ENCODE measurements at regions not wholly inside any gene's neighbourhood (a gene's known extent, or its start where the extent isn't known, plus 50 kb on each side); places are given as distances from the start of the nearest gene placed in this dataset.

DNA sequence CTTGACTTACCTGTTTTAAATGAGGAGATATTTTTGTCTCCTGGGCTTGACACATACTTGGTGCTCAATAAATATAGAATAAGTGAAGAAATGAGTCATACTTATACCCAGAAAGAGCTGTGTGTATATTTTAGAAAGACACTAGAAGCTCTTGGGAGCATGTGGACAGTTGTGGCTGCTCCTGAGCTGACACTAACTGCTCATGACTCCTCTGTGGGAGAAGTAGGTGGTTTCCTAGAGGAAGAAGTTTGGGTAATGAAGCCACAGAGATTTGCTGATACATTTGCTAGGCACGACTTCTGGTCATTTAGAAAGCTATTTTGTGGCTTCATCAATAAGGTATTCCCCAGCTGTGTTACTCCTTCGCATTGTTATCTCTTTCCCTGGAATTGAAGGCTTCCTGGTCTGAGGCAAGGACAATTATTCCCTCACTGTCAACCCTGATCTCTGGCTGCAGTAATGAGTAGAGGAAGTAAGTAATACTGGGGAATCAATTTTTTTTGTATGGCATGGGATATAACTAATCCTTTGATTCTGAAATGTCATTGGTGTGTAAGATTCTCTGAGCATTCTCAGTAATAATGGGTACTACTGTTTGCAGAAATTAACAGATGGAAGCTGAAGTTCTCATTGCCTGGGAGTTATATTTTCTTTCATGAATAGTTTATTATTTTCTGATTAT is 79.6 kb upstream of the DCBLD2 start:
- DNase-seq = peak; percentile 21

DNA sequence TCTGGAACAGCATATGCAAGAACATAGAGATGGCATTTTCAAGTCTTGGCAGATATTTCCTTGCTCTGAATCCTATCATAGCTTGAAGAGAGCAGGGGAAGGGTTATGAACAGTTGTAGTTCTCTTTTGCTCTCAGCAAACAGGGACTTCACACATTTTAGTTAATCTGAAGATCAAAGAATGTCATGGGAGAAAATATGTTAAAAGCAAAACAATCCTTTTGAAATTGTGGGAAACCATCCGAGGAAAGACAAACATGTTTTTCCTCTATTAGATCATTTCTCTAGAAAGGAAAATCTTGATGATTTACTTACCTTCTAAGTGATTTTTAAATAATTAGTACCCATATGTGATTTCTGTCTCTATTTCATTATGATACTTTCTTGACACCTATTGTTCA is 77.8 kb upstream of the DCBLD2 start:
- no peak for DNase-seq

GRCh38 chr3:98978068-98978811 is 76.7 kb upstream of the DCBLD2 start:
- DNase-seq = no peak

DNA sequence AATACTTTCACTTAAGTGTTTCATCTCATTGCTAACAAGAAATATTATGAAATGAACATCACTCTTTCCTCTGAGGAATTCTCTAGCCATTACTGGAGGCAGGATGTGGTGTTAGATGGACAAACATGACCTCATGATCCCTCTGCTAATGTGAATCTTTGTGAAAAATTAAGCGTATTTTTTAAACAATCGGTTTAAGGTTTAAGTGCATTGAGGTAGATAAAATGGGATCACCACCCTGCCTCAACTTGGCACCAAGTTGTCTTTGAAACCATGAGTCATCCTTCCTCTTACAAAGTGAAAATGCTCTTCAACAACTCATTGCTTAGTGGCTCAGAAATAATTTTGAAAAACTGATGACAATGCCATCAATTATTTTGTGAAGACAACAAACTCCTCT is 76.0 kb upstream of the DCBLD2 start:
- DNase-seq = no peak

GRCh38 chr3:98974442-98974841 is 72.9 kb upstream of the DCBLD2 start:
- no peak for DNase-seq

GRCh38 chr3:98972720-98973119 is 71.2 kb upstream of the DCBLD2 start:
- DNase-seq = no peak

- no peak for DNase-seq
Measured at GRCh38 chr3:98972155-98972554, 70.7 kb upstream of the DCBLD2 start.

GRCh38 chr3:98971169-98971681 is 69.7 kb upstream of the DCBLD2 start:
- DNase-seq = no peak

GRCh38 chr3:98969295-98969694 is 67.8 kb upstream of the DCBLD2 start:
- no peak for DNase-seq

GRCh38 chr3:98968824-98969223 is 67.3 kb upstream of the DCBLD2 start:
- no peak for DNase-seq

DNA sequence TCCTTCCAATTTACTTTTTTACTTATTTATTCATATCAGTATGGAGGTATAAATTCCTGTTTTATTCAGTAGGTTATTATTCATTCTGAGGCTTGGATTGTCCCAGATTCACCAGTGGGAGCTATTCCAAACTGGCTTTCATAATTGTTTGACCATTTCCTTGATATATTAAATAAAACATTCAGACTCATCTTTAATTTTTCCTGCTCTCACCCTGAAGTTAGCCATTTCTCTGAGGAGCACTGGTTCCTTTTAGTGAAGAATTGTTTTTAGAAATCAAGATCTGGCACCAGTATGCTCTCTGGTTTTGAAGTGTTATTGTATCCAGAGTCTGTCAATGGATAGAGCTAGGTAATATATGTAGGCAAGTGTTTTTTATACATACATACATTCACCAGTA is 66.9 kb upstream of the DCBLD2 start:
- no peak for DNase-seq

- DNase-seq = no peak
Measured at GRCh38 chr3:98967758-98968157, 66.3 kb upstream of the DCBLD2 start.

DNA sequence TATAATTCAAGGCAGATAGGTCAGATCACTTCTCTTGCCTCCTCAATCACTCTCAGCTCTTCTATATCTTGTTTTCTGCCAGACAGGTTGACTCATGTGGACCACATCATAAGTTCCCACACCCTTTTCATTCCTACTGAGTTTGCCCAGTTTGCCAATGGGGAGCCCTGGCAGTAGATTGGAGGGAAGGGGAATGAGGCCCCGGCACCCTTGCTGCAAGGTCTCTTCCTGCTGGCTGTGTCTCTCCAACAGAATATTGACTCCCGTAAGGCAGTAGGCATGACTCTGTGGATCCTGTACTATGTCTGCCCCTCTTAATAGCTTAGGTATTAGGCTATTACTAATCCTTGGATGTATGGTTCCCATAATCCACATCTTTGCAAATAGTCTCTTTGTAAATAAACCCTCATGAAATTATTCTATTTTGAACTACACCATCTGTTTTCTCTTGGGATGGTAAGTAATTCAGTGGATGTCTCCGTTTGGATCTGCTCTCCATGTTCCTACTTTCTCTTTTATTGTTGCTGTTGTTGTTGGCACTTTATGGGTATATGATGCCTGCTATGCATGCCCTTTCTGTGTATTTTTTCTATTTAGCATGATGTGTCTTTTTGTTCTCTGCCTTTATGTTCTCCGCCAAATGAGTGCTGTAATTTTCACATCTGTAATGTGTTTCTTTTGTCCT is 65.5 kb upstream of the DCBLD2 start:
- DNase-seq = no peak

- no peak for DNase-seq
Measured at GRCh38 chr3:98966434-98966833, 64.9 kb upstream of the DCBLD2 start.

DNA sequence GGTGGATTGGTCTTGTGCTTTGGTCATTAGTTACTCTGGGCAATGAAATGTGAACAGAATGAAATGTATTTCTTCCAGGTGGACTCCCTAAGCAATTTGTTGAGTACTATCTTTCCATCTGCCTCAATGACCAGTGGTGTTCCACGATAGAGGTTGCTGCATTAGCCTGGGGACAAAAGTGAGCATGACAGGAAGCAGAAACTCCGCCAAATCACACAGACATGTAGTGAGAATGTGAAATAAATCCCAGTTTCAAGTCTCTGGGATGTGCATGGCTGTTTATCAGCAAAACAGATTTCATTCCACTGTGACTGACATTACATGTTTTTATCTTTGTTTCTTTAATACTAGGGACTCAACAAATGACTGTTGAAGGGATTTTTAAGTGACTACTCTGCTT is 63.3 kb upstream of the DCBLD2 start:
- DNase-seq = no peak

- no peak for DNase-seq
Measured at GRCh38 chr3:98963546-98963945, 62.1 kb upstream of the DCBLD2 start.

DNA sequence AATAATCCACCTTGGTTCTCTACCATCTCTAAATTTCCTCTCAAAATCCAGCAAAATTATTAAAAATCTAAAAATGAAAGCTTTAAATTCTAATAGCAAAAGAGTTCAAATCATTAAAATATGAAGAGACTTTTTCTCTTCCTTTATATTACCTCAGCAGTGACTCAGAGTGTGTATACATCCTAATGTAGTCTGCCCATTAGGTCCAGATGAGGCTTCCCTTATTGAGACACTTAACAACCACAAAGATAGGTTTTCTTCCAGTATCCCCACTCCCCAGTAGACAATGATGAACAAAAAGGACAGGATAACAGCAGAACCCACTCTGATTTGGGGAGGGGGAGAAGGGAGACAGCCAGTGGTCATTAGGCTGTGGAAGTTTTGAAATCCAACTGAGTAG is 61.5 kb upstream of the DCBLD2 start:
- DNase-seq = no peak

GRCh38 chr3:98962189-98962930 is 60.9 kb upstream of the DCBLD2 start:
- DNase-seq = no peak

DNA sequence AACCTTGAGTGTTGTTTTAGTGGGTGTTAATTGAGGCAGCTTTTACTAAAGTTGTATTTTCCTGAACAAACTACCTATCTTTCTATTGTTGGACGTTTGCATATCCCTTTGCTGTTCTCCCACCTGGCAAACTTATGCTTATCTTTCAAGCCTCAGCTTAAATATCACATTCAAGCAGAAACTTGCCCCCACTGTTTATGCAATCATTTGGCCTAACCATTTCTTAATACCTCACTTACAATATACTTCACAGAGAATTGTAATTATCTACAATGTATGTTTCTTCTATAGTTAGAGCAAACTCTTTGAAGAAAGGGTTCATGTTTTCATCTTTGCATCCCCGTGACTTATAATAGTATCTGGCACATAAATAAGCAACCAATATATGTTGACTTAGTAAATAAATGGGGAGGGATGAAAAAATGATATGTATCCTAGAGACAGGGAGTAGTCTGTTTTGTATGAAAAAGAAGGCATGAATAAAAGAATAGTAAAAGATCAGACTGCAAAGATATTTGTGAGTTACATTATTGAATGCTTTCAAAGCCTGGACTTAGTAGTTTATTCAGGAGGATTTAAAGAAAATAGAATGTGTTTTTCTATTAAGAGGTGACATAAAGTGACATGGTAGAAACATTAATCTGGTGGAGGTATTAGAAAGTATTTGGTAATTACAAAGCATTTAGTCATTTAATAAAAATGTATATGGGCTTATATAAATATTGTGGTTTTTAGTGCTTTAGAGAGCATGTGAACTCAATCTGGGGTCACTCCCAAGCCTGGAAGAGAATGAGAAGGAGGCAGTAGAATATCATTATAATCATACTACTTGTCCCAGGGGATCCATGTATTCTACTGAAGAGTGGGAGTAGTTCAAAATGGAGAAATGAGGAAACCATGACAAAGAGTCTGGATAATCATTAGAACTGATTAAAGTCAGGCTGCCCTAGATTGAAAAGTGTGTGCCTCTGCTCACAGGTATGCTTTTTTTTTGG is 60.0 kb upstream of the DCBLD2 start:
- no peak for DNase-seq

GRCh38 chr3:98957681-98958080 is 56.2 kb upstream of the DCBLD2 start:
- no peak for DNase-seq

DNA sequence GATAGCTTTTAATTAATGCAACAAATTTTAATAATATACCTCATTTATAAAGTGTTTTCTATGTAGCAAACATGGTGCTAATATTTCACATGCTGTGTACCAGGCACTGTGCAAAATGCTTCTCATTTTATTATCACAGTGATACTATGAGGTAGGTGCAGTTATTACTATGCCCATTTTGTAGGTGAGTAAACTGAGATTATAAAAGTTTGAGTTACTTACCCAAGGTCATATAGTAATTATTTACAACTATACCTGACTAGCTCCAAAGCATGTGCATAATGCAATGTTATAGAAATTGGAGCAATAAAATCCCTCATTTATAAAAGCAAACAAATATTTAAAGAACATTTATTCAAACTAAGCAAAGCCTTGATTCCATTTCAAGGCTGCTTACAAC is 54.5 kb upstream of the DCBLD2 start:
- DNase-seq = no peak
